ENCODE measurements at regions not wholly inside any gene's neighbourhood (a gene's known extent, or its start where the extent isn't known, plus 50 kb on each side); places are given as distances from the start of the nearest gene placed in this dataset.

GRCh38 chr3:99505646-99506269 lies 132.6 kb upstream of the COL8A1 start:
- Mint-ChIP-seq H3K27ac (no peak overlapping the region), H3K27me3 (no peaks in the 10 kb centered on the region), H3K36me3 (no peaks in the 10 kb centered on the region), H3K4me3 (no peak overlapping the region), H3K4me1 (ENCODE audit: low read depth) (peaks cover 2% of the 10 kb centered on the region), H3K9me3 (no peaks in the 10 kb centered on the region)
- CTCF ChIA-PET, result interaction anchor here (0.7 kb wide), 1 partner anchor 299 kb away, joined by 3 read pairs; no protein-coding TSS in a partner anchor
- intact Hi-C loops (cut with micrococcal nuclease), result no loop called here
- peak; percentile 64 for DNase-seq
- POLR2A ChIA-PET, result no interaction called here

- ChIA-PET CTCF (interaction anchor here (0.7 kb wide), 1 partner anchor 300 kb away, joined by 3 read pairs; no protein-coding TSS in a partner anchor), POLR2A (no interaction called here)
- H3K4me3 Mint-ChIP-seq, result no peak overlapping the region
- no peak for DNase-seq
- H3K4me1 Mint-ChIP-seq (ENCODE audit: low read depth), result peaks cover 2% of the 10 kb centered on the region
- no peaks in the 10 kb centered on the region for H3K27me3 Mint-ChIP-seq
- intact Hi-C loops (cut with micrococcal nuclease), result no loop called here
- no peaks in the 10 kb centered on the region for H3K36me3 Mint-ChIP-seq
- no peak overlapping the region for H3K27ac Mint-ChIP-seq
- H3K9me3 Mint-ChIP-seq, result no peaks in the 10 kb centered on the region
These were observed 133.2 kb upstream of the COL8A1 start for GRCh38 chr3:99505200-99505599.

- no peak for DNase-seq
- CTCF ChIA-PET, result interaction anchor here (1.4 kb wide), 1 partner anchor 35 kb away, joined by 4 read pairs; no protein-coding TSS in a partner anchor
- H3K27ac Mint-ChIP-seq, result no peak overlapping the region
- intact Hi-C loops (cut with micrococcal nuclease), result no loop called here
- H3K4me3 Mint-ChIP-seq, result no peak overlapping the region
- POLR2A ChIA-PET, result no interaction called here
- H3K27me3 Mint-ChIP-seq, result no peaks in the 10 kb centered on the region
- H3K4me1 Mint-ChIP-seq (ENCODE audit: low read depth), result peaks cover 2% of the 10 kb centered on the region
- H3K36me3 Mint-ChIP-seq, result no peaks in the 10 kb centered on the region
- no peaks in the 10 kb centered on the region for H3K9me3 Mint-ChIP-seq
These were observed 134.1 kb upstream of the COL8A1 start for GRCh38 chr3:99504258-99504657.

GRCh38 chr3:99503350-99503749 lies 135.0 kb upstream of the COL8A1 start:
- DNase-seq, result no peak
- POLR2A ChIA-PET, result no interaction called here
- Mint-ChIP-seq H3K27ac (no peak overlapping the region), H3K36me3 (no peaks in the 10 kb centered on the region), H3K9me3 (no peaks in the 10 kb centered on the region), H3K4me1 (ENCODE audit: low read depth) (peaks cover 2% of the 10 kb centered on the region), H3K4me3 (no peak overlapping the region), H3K27me3 (no peaks in the 10 kb centered on the region)
- CTCF ChIA-PET, result interaction anchor here (1.4 kb wide), 1 partner anchor 34 kb away, joined by 4 read pairs; no protein-coding TSS in a partner anchor
- intact Hi-C loops (cut with micrococcal nuclease), result no loop called here

- intact Hi-C loops (cut with micrococcal nuclease), result no loop called here
- no peak overlapping the region for H3K27ac Mint-ChIP-seq
These were observed 135.5 kb upstream of the COL8A1 start for GRCh38 chr3:99502871-99503270.

GRCh38 chr3:99500485-99500884 lies 137.9 kb upstream of the COL8A1 start:
- no peaks in the 10 kb centered on the region for H3K4me1 Mint-ChIP-seq (ENCODE audit: low read depth)
- peaks cover 3% of the 10 kb centered on the region for H3K9me3 Mint-ChIP-seq
- DNase-seq, result no peak
- ChIA-PET CTCF (interaction anchor here (1.2 kb wide), 1 partner anchor 11 kb away, joined by 4 read pairs; no protein-coding TSS in a partner anchor), POLR2A (no interaction called here)
- no peak overlapping the region for H3K4me3 Mint-ChIP-seq
- intact Hi-C loops (cut with micrococcal nuclease), result no loop called here
- H3K27ac Mint-ChIP-seq, result no peak overlapping the region
- no peaks in the 10 kb centered on the region for H3K36me3 Mint-ChIP-seq
- H3K27me3 Mint-ChIP-seq, result no peaks in the 10 kb centered on the region

More at GRCh38 chr3:99502871-99503270, 135.5 kb upstream of the COL8A1 start:
- Mint-ChIP-seq H3K9me3 (no peaks in the 10 kb centered on the region), H3K4me1 (ENCODE audit: low read depth) (peaks cover 2% of the 10 kb centered on the region), H3K4me3 (no peak overlapping the region), H3K36me3 (no peaks in the 10 kb centered on the region), H3K27me3 (no peaks in the 10 kb centered on the region)
- DNase-seq, result no peak
- POLR2A ChIA-PET, result no interaction called here
- CTCF ChIA-PET, result interaction anchor here (1.4 kb wide), 1 partner anchor 33 kb away, joined by 4 read pairs; no protein-coding TSS in a partner anchor

GRCh38 chr3:99499235-99500158 lies 138.9 kb upstream of the COL8A1 start:
- intact Hi-C loops (cut with micrococcal nuclease), result loop anchor here (5.0 kb wide), 2 partner anchors 188 to 253 kb away; no protein-coding TSS in a partner anchor
- Mint-ChIP-seq H3K9me3 (peaks cover 3% of the 10 kb centered on the region), H3K4me3 (no peak overlapping the region), H3K4me1 (ENCODE audit: low read depth) (no peaks in the 10 kb centered on the region), H3K36me3 (no peaks in the 10 kb centered on the region), H3K27ac (no peak overlapping the region), H3K27me3 (no peaks in the 10 kb centered on the region)
- DNase-seq, result peak; percentile 15
- ChIA-PET POLR2A (no interaction called here), CTCF (interaction anchor here (1.0 to 1.5 kb wide), 4 partner anchors 10 to 188 kb away, joined by 3 to 4 read pairs (median 3); no protein-coding TSS in a partner anchor)

GRCh38 chr3:99498550-99499234 lies 139.7 kb upstream of the COL8A1 start:
- intact Hi-C loops (cut with micrococcal nuclease), result loop anchor here (5.0 kb wide), 2 partner anchors 189 to 254 kb away; no protein-coding TSS in a partner anchor
- no peak overlapping the region for H3K4me3 Mint-ChIP-seq
- H3K27ac Mint-ChIP-seq, result no peak overlapping the region
- peaks cover 3% of the 10 kb centered on the region for H3K9me3 Mint-ChIP-seq
- H3K27me3 Mint-ChIP-seq, result no peaks in the 10 kb centered on the region
- no peak for DNase-seq
- H3K36me3 Mint-ChIP-seq, result no peaks in the 10 kb centered on the region
- no peaks in the 10 kb centered on the region for H3K4me1 Mint-ChIP-seq (ENCODE audit: low read depth)
- ChIA-PET CTCF (interaction anchor here (1.0 to 1.5 kb wide), 4 partner anchors 150 to 253 kb away, joined by 3 read pairs; no protein-coding TSS in a partner anchor), POLR2A (no interaction called here)

- ChIA-PET CTCF (no interaction called here), POLR2A (no interaction called here)
- Mint-ChIP-seq H3K4me3 (no peak overlapping the region), H3K9me3 (peaks cover 16% of the 10 kb centered on the region), H3K4me1 (ENCODE audit: low read depth) (no peaks in the 10 kb centered on the region), H3K27me3 (no peaks in the 10 kb centered on the region), H3K36me3 (no peaks in the 10 kb centered on the region), H3K27ac (no peak overlapping the region)
- intact Hi-C loops (cut with micrococcal nuclease), result no loop called here
- no peak for DNase-seq
These were observed 150.5 kb upstream of the COL8A1 start for GRCh38 chr3:99487894-99488293.

- intact Hi-C loops (cut with micrococcal nuclease), result no loop called here
- no peaks in the 10 kb centered on the region for H3K36me3 Mint-ChIP-seq
- no peak overlapping the region for H3K27ac Mint-ChIP-seq
These were observed 153.1 kb upstream of the COL8A1 start for GRCh38 chr3:99485286-99485685.

GRCh38 chr3:99484871-99485270 lies 153.5 kb upstream of the COL8A1 start:
- H3K4me1 Mint-ChIP-seq (ENCODE audit: low read depth), result no peaks in the 10 kb centered on the region
- H3K4me3 Mint-ChIP-seq, result no peak overlapping the region
- H3K27ac Mint-ChIP-seq, result no peak overlapping the region
- no peaks in the 10 kb centered on the region for H3K27me3 Mint-ChIP-seq
- intact Hi-C loops (cut with micrococcal nuclease), result no loop called here
- CTCF ChIA-PET, result no interaction called here
- H3K9me3 Mint-ChIP-seq, result peaks cover 14% of the 10 kb centered on the region
- POLR2A ChIA-PET, result no interaction called here
- no peak for DNase-seq
- H3K36me3 Mint-ChIP-seq, result no peaks in the 10 kb centered on the region

More at GRCh38 chr3:99485286-99485685, 153.1 kb upstream of the COL8A1 start:
- CTCF ChIA-PET, result no interaction called here
- Mint-ChIP-seq H3K4me1 (ENCODE audit: low read depth) (no peaks in the 10 kb centered on the region), H3K27me3 (no peaks in the 10 kb centered on the region), H3K9me3 (peaks cover 14% of the 10 kb centered on the region), H3K4me3 (no peak overlapping the region)
- DNase-seq, result no peak
- POLR2A ChIA-PET, result no interaction called here

- H3K4me1 Mint-ChIP-seq (ENCODE audit: low read depth), result no peaks in the 10 kb centered on the region
- DNase-seq, result no peak
- no peak overlapping the region for H3K27ac Mint-ChIP-seq
- no peaks in the 10 kb centered on the region for H3K27me3 Mint-ChIP-seq
- intact Hi-C loops (cut with micrococcal nuclease), result no loop called here
- CTCF ChIA-PET, result no interaction called here
- POLR2A ChIA-PET, result no interaction called here
- H3K36me3 Mint-ChIP-seq, result no peaks in the 10 kb centered on the region
- H3K9me3 Mint-ChIP-seq, result peaks cover 8% of the 10 kb centered on the region
- no peak overlapping the region for H3K4me3 Mint-ChIP-seq
These were observed 154.6 kb upstream of the COL8A1 start for GRCh38 chr3:99483841-99484240.

Measured in activated CD4-positive, alpha-beta memory T cell treated with anti-CD3 and anti-CD28 coated beads for 36 hours (primary cell).